Liver (tissue), 8 donors: ENCODE measurements at regions not wholly inside any gene's neighbourhood (a gene's known extent, or its start where the extent isn't known, plus 50 kb on each side); places are given as distances from the start of the nearest gene placed in this dataset.

Experiments used
- DNase-seq: peaks from one replicate; pipeline ENCODE4 v3.0.0-alpha.2; 2017; ENCODE audit warnings: low spot score
- H3K27ac ChIP-seq, 2 donors: one replicate each; pipeline ENCODE4 v1.7.0; 2013; ENCODE audit warnings: inconsistent platforms in 2 of 2, low read length in 2 of 2, control low read depth in 1 of 2, low read depth in 1 of 2, mild to moderate bottlenecking in 1 of 2
- H3K27me3 ChIP-seq, 4 donors: one replicate each; pipeline versions ENCODE4 v1.6.1 to v1.7.0; 2013; ENCODE audit warnings: low read length in 3 of 4, inconsistent platforms in 1 of 4, mild to moderate bottlenecking in 1 of 4, moderate library complexity in 1 of 4; ENCODE audit not compliant: control insufficient read depth in 4 of 4, insufficient read depth in 4 of 4
- H3K36me3 ChIP-seq, 4 donors: one replicate each; pipeline versions ENCODE4 v1.6.1 to v1.7.0; 2013; ENCODE audit warnings: low read length in 3 of 4, mild to moderate bottlenecking in 3 of 4, low read depth in 1 of 4, moderate library complexity in 1 of 4; ENCODE audit not compliant: control insufficient read depth in 4 of 4, insufficient read depth in 3 of 4
- H3K4me1 ChIP-seq, 4 donors: one replicate each; pipeline versions ENCODE4 v1.6.1 to v1.7.0; 2013; ENCODE audit warnings: low read length in 3 of 4, mild to moderate bottlenecking in 3 of 4, moderate library complexity in 1 of 4; ENCODE audit not compliant: control insufficient read depth in 4 of 4, insufficient read depth in 4 of 4
- H3K4me3 ChIP-seq, 3 donors: one replicate each; pipeline versions ENCODE4 v1.6.1 to v1.7.0; 2013; ENCODE audit warnings: low read length in 3 of 3, control low read depth in 1 of 3, low read depth in 1 of 3, mild to moderate bottlenecking in 1 of 3
- H3K9ac ChIP-seq, 2 donors: one replicate each; pipeline ENCODE4 v1.7.0; 2013; ENCODE audit warnings: low read length in 2 of 2, mild to moderate bottlenecking in 2 of 2, moderate library complexity in 2 of 2, control low read depth in 1 of 2, low read depth in 1 of 2
- H3K9me3 ChIP-seq, 4 donors: one replicate each; pipeline versions ENCODE4 v1.6.1 to v1.7.0; 2013; ENCODE audit warnings: low read length in 3 of 4; ENCODE audit not compliant: control insufficient read depth in 4 of 4
- ATF3 ChIP-seq: IDR thresholded peaks from 2 replicates; pipeline ENCODE4 v1.6.1; 2016; ENCODE audit warnings: antibody characterized with exemption
- CTCF ChIP-seq: fragments of 150-350 bp; IDR thresholded peaks from 2 replicates; pipeline ENCODE4 v1.5.1; 2017; ENCODE audit warnings: improper control_type of control experiment, low read depth, low read length; ENCODE audit not compliant: missing input control
- EGR1 ChIP-seq, 2 donors: IDR thresholded peaks; 2 replicates each; pipeline ENCODE4 v1.6.1; 2016 to 2018; ENCODE audit warnings: antibody characterized with exemption in 2 of 2, low read depth in 2 of 2
- FOXA1 ChIP-seq: IDR thresholded peaks from 2 replicates; pipeline ENCODE4 v1.6.1; 2016; ENCODE audit warnings: antibody characterized with exemption
- FOXA2 ChIP-seq: IDR thresholded peaks from 2 replicates; pipeline ENCODE4 v1.6.1; 2016; ENCODE audit warnings: antibody characterized with exemption
- GABPA ChIP-seq, 2 donors: IDR thresholded peaks in 1 of 2; conservative IDR thresholded peaks in 1 of 2; 2 replicates each; pipeline ENCODE4 v1.6.1; 2016; ENCODE audit warnings: antibody characterized with exemption in 2 of 2, mild to moderate bottlenecking in 1 of 2, moderate library complexity in 1 of 2
- HNF4A ChIP-seq, 2 donors: conservative IDR thresholded peaks; 2 replicates each; pipeline ENCODE4 v1.6.1; 2016; ENCODE audit warnings: antibody characterized with exemption in 2 of 2, mild to moderate bottlenecking in 2 of 2
- HNF4G ChIP-seq: IDR thresholded peaks from 2 replicates; pipeline ENCODE4 v1.6.1; 2016; ENCODE audit warnings: antibody characterized with exemption
- JUND ChIP-seq, 2 donors: IDR thresholded peaks; 2 replicates each; pipeline ENCODE4 v1.6.1; 2016; ENCODE audit warnings: antibody characterized with exemption in 2 of 2
- RAD21 ChIP-seq, 2 donors: IDR thresholded peaks; 2 replicates each; pipeline ENCODE4 v1.6.1; 2016; ENCODE audit warnings: antibody characterized with exemption in 2 of 2, mild to moderate bottlenecking in 2 of 2
- REST ChIP-seq: IDR thresholded peaks from 2 replicates; pipeline ENCODE4 v1.6.1; 2016; ENCODE audit warnings: antibody characterized with exemption, mild to moderate bottlenecking
- RXRA ChIP-seq, 2 donors: IDR thresholded peaks; 2 replicates each; pipeline ENCODE4 v1.6.1; 2017 to 2018; ENCODE audit warnings: antibody characterized with exemption in 2 of 2, mild to moderate bottlenecking in 1 of 2
- TAF1 ChIP-seq: conservative IDR thresholded peaks from 2 replicates; pipeline ENCODE4 v1.6.1; 2016; ENCODE audit warnings: antibody characterized with exemption, mild to moderate bottlenecking
- ZBTB33 ChIP-seq: IDR thresholded peaks from 2 replicates; pipeline ENCODE4 v1.6.1; 2016; ENCODE audit warnings: antibody characterized with exemption
- WGBS: extraction: QIAGEN DNeasy Blood & Tissue Kit; methylation state at CpG from one replicate; pipeline ENCODE4 v1.1.7; 2013; 5-methylcytosine and 5-hydroxymethylcytosine counted together
- donor health status: healthy.
- donor health status: healthy.
- donor health status: healthy.
- donor health status: healthy.
- donor health status: healthy.

- TF ChIP-seq REST (no peak), ATF3 (no peak), CTCF (no peak)
Observed at GRCh38 chr4:64518600-64518999, 109.3 kb upstream of the TECRL start (continued).

GRCh38 chr4:64516176-64516575, 106.9 kb upstream of the TECRL start:
- no peak for DNase-seq
- Histone ChIP-seq H3K9me3 (no peaks in the 10 kb centered on the region), H3K4me1 (no peaks in the 10 kb centered on the region), H3K9ac (no peak overlapping the region), H3K27me3 (no peaks in the 10 kb centered on the region), H3K4me3 (no peak overlapping the region), H3K27ac (no peak overlapping the region), H3K36me3 (no peaks in the 10 kb centered on the region)
- WGBS, result 48% methylated on average over 1 of the region's 1 CpG
- TF ChIP-seq TAF1 (no peak), RXRA (IDR thresholded peaks at IDR 0.05) (no peak), HNF4G (no peak), REST (no peak), FOXA2 (no peak), EGR1 (IDR thresholded peaks at IDR 0.05; ENCODE audit: low read depth in 2 of 2) (no peak), HNF4A (conservative IDR thresholded peaks at IDR 0.05) (no peak), ZBTB33 (no peak), JUND (IDR thresholded peaks at IDR 0.05) (no peak), RAD21 (IDR thresholded peaks at IDR 0.05) (no peak), ATF3 (no peak), FOXA1 (no peak), GABPA (IDR thresholded peaks at IDR 0.05 in 1 of 2, conservative IDR thresholded peaks at IDR 0.05 in 1 of 2) (no peak)
